HG03439 (cell line): ENCODE measurements at regions not wholly inside any gene's neighbourhood (a gene's known extent, or its start where the extent isn't known, plus 50 kb on each side); places are given as distances from the start of the nearest gene placed in this dataset.
"Not testable (repeated sequence)": the region's sequence is repeated elsewhere in the genome, so short reads cannot be mapped to it uniquely, and the experiment has no call there.

Source experiments
- ATAC-seq: cut with Tn5 transposase; IDR thresholded peaks from one replicate; pipeline ENCODE4 v1.9.1; 2021; ENCODE audit warnings: mild to moderate bottlenecking, moderate library complexity; ENCODE audit not compliant: unreplicated experiment

DNA sequence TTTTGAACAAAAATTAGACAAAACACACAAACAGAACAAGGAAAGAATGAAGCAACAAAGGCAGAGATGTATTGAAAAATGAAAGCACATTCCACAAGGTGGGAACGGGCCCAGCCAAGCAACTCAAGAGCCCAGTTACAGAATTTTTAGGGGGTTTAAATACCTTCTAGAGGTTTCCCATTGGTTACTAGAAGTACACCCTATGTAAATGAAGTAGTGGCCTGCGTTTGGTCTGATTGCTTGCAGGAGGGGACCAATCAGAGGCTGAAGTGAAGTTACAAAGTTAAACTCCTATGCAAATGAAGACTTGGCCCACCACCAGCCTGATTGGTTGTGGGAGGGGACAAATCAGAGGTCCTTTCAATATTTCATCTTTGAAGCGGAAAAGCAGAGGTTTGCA is 593.7 kb upstream of the MMS22L start:
- ATAC-seq: no peak

DNA sequence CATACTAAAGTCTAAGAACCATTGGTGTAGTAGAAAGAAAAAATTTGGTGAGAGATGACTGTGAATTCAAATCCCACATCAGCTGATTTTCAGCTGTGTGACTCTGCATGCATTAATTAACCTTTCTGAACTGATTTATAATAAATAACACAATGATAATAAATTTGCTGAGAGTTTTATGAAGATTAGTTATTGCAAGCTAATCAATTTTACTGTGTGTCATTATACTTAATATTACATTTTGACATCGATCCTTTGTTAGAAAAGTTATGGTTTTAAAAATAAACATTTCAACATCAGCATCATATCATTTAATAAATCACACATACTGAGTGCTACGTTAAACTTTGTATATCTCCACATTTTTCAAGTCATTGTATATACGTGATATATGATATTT is 599.7 kb upstream of the MMS22L start:
- no peak for ATAC-seq

DNA sequence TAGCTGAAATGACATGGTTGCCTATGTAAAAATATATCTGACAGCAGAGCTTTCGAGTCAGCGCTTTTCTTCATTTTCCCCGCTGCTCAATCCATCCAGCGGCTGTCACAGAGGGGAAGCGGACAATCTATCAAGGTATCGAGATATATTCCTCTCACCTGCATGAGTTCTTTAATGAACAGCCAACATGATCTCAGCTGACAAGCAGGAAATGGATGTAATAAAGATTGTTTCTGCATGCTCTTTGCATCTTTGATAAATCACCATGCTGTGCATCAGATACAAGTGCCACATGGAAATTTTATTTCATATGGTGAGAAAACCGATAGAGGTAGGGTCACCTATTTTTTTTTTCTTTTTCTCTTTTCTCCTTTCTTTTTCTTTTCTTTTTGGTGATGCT is 602.3 kb upstream of the MMS22L start:
- no peak for ATAC-seq

DNA sequence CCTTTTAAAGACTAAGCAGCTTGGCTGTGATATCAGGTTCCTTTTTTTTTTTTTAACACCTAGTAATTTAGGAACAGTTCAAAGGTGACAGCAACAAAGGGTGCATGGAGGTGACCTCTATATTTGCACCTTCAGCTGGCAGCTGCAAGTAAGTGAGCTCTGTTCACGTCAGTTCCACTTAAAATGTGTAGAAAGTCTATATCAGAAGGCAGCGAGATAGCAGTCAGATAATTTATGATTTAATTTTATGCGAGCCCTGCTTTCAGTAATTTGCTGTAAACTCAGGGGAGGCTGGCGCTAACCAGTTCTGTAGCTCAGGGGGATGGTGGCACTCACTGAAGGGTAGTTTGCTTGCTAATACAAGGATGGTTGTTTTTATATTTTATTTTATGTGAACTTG is 602.8 kb upstream of the MMS22L start:
- ATAC-seq: no peak

DNA sequence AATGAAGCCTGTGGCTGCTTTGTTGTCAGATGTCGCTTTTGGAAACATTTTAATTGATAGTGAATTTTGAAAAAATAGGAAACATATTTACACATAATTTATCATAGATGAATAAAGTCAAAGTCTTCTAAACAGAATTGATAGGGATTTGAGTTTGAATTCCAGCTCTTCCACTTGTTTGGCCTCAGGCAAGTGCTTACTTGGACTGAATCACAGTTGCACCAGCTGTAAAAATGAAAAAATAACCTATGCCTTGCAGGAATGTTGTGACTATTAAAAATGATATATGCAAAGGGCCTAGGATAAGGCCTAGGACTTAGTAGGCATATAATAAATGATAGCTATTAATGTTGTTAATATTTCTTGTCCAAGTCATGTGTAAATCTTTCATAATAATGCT is 618.5 kb upstream of the MMS22L start:
- no peak for ATAC-seq

DNA sequence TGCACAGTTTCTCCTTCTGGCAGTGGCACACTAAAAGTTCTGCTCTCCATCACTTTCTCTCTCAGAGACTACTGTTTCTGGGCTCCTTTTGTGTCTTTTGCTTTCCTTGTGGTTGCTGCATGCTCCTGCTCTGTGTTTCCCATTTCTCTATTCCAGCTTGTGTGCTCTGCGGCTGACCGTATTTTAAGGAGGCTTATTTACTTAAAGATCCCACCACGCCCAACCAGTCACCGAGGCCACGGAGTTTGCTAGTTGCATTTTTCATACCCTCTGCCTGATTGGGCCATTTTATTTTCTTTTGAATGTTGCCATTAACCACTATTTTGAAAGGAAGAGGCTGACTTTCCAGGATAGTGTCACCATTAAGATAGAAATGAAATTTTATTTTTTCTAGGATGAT is 626.4 kb upstream of the MMS22L start:
- ATAC-seq: no peak

DNA sequence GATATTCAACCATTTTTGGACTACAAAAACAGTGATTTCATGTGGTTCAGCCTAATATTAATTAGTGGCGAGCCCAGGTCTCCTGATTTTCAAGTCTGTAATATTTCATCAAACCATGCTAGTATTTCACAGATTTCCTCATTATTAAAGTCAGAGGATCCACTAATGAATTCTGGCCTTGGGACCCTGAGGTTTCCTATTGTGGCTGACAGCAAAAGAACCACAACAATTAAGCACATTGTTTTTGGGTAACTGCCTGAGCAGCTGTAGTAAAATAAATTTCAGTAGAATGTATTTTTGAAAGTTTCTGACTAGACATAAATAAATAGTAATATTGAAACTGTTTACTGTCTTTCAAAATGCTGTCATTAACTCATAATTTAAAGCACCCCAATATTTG is 630.7 kb upstream of the MMS22L start:
- ATAC-seq: no peak

DNA sequence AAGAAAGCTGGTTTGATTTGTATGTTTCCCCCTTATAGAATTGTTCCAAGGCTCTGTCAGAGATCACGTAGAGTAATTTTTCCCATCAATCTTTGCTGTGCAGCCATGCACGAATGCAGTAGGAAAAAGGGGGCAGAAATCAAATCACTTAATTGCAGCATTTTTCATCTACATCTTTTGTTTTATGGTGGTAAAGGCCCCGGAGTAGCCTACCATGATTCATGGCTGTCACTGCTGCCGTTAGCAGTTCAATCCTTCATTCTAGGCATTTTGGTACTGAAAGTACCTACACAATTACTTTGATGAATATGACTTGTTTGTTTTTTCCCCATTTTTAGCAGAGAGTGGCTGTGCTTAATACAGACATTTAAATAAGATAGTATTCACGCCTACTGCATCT is 631.9 kb upstream of the MMS22L start:
- ATAC-seq: no peak

DNA sequence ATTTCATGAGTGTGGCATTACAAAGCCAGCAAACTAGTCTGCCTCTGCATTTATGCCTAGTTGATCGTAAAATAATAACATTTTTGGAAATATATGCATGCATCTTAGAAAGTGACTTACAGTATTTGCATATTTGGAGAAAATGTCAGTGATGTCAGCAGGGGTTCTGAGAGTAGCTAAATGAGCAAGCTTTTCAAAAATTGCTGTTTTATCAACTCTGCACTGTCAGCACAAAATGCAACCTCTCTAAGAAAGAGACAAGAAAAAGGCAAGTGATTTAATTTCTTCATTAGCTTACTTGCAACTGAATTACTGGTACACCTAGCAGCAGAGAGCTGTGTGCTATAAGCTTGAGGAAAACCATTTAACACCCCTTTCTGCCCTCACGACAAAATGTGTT is 632.5 kb upstream of the MMS22L start:
- no peak for ATAC-seq

DNA sequence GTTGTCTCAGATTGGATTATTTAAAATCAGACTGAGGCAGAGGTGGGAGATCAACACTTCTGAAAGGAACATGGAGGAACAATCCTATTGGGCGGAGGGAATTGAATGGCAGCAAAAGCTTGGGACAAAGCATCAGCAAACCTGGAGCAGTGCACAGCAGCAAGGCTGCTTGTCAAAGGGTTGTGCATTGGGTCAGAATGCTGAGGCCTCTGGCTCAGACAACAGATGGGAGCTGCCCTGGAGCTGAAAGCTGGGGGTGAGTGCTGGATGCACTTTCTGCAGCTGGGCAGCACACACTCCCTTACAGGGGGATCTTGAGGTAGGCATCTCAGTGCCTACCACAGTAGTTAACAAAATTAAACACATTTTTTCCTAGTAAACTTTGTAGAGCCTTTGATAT is 634.4 kb upstream of the MMS22L start:
- ATAC-seq: no peak

DNA sequence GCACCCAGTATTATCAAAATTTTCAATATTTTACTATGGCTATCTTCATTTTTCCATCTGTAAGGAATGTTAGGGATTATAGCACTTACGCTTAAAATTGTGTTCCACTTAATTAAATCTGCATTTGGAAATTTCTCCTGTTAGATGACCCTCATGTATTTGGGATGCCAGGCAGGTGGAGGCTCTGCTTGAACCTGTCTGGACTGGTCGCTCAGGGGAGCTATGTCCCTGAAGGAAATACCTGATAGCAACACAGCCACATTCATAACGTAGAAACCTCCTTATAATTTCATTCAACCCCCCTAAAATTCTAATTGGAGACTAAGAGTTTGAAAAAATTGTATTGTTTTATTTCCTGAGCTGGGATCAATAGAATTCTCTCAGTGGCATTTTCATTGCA is 636.0 kb upstream of the MMS22L start:
- no peak for ATAC-seq

DNA sequence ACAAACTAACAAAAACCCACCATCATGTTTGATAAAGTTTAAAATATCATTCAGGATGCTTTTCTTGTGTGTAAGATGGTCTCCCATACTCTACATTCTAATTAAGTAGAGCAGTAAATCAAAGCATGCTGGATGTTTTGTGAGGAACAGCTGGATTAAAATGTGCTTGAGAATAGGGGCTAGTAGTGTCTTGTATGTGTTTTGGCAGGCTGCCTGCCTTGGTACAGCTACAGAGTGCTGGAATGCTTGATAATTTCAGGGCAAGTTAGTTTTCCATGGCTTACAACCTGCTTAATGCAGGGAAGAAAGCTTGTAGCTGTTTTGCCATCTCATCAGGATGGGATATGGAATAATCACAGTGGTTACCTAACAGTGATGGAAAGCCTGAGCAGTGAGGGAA is 636.6 kb upstream of the MMS22L start:
- ATAC-seq: no peak

DNA sequence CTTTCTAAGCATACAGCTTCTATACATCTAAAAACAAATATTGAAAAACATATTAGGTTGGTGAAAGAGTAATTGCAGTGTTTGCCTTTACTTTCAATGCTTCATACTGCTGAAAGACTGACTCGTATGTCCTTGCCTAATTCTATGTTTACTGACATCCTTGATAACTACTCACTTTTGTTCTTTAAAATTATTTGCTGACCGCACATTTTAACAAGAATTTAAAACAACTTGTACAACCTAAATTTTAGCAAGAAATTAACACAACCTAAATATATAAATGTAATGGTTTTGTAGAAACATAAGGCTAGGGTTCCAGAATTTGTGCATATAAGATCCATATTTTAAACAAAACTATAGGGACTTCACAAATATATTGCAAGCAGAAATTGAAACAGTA is 640.2 kb upstream of the MMS22L start:
- no peak for ATAC-seq

DNA sequence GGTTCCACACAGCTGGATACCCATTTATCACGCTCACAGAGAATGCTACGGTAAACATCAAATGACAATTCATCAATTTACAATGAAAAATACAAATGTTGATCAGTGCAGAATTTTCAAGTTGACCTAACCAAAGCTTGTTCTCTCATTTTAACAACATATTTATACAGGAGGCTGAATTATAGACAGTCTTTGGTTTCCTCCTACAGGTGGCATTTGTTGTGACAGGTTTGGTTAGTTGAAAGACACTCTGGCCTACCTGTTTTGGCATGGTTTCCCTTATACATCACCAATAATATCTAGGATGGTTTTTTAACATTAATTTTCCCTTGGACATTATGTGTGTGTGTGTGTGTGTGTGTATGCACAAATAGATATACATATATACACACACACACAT is 642.5 kb upstream of the MMS22L start:
- no peak for ATAC-seq

DNA sequence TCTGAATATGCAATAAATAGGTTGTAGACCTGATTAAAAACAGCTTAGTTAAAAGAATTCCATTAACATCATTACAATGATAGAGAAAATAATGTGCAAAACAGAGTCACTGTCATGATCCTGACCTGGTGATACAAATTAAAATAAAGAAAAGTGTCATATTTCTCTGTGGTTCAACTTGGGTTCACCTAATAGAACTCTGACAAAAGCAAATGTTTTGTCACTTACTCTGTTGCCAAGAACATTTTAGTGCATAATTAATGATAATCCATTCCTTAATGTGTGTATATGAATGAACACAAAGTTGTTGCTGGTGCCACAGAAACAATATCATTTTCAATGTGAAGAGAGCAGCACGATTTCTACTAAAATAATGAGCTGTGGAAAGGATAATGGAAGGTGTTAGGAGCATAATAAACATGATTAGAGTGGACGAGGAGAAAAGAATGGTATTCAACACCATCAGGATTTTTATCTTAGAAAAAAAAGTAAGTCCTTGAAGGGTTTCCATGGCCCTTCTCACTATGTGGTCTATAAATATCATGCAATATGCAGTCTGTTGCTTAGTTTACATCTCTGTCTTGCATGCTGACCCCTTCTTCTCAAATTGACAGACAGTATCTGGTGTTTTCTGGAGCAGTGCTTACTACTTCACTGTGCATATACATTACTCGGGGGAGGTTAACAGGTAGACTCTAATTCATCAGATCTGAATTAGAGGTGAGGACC is 656.6 kb upstream of the MMS22L start:
- no peak for ATAC-seq

DNA sequence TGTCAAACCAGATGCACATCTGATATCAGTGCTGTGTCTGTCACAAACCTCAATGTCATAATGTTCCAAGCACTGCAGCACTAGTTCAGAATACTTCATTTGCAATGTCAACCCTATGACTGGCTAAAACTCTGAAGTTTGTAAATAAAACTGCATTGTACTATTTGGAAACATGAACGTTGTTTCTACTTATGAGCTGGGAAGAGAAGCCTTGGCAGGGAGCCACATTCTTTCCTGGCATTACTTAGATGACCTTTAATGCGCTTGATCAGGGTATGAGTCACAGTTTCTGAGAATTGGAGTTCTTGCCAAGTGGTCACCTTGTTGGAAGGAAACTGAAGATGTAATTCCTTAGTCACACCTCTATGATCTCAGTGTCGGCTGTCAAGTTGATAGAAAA is 664.8 kb upstream of the MMS22L start:
- no peak for ATAC-seq

DNA sequence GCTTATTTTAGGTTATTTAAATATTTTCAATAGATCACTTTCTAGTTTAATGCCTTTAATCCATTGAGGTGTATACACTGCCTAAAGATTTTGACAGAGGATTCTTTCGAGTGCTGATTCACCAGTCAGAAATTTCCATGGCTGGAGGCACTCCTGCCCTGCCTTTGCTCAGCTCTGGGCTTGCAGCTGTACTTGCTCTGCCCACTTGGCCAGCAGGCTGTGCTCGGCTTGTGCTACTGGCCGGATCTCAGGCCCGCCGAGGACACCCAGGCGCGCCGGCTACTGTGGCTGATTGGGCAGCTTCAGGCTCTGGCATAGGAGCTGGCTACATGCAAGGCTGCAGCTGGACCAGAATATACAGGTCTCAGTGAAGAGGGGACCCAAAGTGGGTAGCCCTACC is 675.1 kb upstream of the MMS22L start:
- no peak for ATAC-seq

DNA sequence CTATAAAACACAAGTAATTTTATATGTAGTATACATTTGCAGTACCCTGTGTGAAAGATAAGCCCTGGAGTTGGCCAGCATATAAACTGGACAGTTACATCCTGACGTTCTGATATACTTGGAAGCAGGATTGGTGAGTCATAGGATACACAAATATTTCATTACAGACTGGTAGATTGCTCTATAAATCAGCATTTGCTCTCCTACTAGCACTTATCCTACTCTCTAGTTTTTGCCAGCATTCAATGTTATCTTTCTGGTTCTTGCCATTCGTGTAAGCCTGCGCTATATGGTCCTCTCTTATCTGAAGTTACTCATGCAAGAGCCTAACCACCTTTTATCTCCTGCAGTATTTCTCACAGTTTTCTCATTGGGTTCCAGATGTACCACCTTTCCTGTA is 680.2 kb upstream of the MMS22L start:
- no peak for ATAC-seq

DNA sequence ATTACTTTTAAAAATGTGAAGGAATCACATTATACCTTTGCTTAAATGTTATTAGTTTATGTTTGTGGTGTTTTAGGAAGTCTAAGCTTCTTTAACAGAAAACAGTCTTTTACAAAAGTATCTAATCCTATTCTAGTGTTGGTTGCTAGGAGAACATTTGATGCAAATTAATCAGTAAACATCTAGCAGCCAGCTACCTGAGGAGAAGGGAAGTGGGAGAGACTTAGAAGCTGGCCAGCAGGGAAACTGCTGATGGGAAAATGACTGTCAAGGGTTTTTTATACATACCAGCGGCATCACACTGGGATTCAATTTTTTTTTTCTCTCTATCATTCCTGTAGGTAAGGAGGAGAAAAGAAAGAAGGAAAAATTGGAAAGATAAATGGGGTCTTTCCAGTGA is 686.0 kb upstream of the MMS22L start:
- no peak for ATAC-seq

DNA sequence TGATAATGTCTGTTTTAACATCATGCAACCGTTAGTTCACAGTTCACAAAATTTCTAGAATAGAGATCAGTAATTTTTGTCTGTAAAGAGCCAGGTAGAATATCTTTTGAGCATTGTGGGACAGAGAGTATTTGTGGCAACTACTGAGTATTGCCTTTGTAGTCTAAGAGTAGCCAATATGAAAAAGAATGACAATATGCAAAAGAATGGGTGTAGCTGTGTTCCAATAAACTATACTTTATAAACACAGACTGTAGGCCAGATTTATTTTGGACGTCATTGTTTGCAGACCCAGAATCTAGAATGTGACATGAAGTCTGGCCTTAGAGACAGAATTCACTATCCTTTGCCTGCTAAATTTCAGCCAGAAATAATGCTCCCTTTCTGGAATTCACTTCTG is 694.1 kb upstream of the MMS22L start:
- no peak for ATAC-seq

DNA sequence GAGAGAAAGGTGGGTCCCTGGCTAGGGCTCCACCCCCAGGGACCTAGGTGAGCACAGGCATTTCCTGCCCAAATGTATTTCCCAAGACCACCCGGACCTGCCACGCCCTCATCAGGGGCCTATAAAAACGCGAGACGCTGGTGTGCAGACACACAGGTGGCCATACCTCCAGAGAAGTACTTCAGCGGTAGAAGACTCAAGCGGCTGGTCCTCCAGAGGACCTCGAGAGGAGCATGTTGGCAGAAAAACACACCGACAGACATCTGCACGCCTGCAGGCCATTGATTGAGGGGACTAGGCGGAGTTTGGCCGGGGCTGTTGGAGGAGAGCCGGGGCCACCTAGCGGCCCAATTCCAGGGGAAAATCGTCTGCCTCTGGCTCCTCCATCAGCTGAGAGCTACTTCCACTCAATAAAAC is 695.8 kb upstream of the MMS22L start:
- ATAC-seq: no peak

DNA sequence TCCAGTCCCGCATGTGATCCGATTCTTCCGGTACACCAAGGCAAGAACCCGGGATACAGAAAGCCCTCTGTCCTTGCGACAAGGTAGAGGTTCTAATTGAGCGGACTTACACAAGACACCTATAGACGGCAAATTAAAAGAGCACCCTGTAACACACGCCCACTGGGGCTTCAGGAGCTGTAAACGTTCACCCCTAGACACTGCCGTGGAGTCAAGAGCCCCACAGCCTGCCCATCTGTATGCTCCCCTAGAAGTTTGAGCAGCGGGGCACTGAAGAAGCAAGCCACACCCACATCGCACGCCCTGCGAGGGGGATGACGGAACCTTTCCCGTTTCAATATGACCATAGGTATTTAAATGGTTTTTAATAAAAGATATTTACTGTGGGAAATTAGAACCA is 696.3 kb upstream of the MMS22L start:
- ATAC-seq: not testable (repeated sequence)

DNA sequence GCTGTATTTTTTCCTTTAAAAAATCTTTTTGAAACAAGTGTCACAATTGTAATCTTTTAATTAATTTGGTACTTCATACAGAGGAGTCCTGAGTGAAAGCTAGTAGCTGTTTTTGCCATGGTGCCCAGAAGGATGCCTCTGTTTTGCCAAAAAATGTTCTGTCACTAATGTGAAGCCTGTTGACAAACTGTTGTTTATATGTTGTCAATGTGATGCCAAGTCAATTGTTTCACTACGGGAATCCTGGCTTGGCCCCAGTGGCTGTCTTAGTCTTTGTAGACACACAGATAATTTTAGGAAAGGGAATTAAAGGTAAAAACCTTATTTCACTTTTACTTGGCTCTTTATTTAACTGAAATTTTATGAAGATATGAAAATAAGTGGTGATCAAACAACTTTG is 706.4 kb upstream of the MMS22L start:
- no peak for ATAC-seq
